ENCODE measurements at regions not wholly inside any gene's neighbourhood (a gene's known extent, or its start where the extent isn't known, plus 50 kb on each side); places are given as distances from the start of the nearest gene placed in this dataset.

DNA sequence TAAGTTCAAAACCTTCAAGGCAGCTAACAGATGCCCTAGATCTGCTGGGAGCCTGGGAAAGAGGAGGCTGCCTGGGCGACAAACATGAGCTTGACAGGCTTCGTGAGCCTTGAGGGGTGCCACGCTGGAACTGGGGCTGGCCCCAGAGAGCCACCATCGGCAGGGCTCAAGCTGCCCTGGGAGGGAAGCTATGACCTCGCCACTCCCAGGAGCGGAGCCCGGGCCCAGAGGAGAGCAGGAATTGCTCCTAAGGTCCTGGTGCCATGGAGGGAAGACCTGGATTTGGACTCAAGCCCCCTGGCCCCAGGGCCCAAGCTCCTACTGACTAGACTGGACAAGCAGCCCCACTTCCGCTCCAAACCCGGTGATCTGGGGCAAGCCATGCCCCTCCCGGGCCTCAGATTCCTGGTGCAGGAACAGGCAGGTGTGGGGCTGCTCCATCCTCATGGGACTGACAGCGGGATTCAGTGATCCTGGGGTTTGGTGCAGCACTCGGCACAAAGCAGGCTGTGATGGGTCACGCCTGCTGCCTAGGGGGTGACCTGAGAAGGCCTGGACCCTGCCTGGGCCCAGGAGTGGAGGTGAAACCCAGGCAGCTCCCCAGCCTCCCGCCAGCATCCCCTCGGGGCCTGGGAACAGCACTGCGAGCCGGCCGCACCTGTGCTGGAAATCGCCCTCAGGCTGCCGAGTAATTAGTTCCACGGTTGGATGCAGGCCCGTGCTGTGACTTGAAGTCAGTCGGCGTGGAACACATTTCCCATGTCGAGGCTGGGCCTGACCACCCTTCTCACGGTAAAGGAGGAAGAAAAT, 246.9 kb downstream of the NDUFA10 start:
- peak; percentile 15 for DNase-seq

DNA sequence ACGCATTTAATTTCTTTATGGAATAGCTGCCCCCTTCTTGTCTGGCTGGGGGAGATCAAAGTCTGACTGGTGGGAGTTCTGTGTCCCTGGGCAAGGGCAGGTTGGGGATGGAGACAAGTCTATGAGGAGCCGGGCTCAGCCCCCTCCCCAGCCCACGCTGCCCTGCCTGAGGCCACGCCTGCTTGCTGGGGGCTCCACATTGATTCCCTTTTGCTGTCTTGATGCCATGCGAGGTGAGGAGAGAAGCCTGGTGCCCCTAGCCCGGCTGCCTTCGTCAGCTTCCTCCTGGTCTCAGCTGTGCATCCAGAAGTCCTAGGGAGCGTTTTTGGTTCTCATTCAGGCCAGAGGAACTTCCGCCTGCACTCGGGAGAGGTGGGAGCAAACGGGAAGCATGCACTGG, 247.9 kb downstream of the NDUFA10 start:
- DNase-seq = no peak

DNA sequence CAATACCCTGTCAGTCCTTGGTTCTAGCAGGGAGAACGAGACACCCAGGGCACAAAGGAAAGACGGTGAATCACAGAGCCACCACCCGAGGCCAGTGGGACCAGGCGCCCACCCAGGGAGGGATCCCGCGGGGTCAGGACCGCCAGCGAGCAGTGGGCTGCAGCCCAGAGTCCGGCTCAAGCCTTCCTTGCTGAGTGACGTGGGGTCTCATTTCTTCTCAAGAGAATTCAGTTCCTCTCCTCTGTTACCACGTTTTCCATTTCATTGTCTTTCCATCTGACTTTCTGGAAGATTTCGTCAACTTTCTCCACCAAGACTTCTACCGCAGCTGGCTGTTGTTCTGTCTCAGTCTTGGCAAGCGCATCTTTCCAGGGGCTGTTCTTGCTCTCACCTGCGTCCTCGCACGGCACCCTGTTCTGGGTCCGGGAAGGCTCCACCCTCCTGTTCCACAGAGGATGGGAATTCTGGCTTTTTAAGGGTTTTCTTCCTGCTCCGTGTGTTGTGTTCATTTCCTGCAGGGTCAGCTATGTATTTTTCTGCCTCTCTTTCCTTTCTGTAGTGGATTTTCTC, 248.6 kb downstream of the NDUFA10 start:
- peak; percentile 77 for DNase-seq

DNA sequence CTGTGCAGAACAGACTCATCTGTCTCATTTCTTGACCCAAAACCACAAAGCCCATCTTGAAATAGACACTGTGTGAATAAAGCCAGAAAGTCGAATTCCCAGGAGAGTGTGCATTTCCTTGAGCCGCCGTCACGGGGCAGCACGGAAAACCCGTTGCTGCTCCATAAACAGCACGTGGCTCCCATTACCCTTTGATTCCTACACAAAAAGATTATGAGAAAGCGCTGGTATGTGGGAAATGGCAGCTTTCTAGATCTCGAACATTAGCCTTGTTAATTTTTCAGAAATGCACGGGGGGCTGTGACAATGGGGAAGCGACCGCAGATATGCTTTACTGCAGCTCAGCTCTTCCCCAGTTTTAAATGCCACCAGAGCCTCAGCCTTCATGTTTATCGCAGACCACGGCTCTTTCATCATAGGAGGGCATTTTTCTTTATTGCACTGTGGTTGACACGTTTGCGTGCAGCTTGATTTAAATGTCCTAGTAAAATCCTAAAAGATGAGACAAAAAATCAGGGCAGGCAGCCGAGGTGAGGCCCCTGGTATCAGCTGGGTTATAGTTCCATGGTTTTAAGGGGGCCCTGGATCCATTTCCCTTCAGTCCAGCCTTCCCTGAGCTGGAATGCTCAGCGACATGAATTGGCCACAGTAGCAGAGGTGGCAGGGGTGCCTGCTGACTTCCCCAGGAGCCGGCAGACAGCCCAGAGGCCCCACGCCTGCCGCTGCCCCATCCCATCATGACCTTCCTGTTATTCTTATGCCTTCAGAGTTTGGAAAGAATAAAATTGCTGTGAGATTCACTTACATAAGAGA, 249.3 kb downstream of the NDUFA10 start:
- DNase-seq = peak; percentile 71

DNA sequence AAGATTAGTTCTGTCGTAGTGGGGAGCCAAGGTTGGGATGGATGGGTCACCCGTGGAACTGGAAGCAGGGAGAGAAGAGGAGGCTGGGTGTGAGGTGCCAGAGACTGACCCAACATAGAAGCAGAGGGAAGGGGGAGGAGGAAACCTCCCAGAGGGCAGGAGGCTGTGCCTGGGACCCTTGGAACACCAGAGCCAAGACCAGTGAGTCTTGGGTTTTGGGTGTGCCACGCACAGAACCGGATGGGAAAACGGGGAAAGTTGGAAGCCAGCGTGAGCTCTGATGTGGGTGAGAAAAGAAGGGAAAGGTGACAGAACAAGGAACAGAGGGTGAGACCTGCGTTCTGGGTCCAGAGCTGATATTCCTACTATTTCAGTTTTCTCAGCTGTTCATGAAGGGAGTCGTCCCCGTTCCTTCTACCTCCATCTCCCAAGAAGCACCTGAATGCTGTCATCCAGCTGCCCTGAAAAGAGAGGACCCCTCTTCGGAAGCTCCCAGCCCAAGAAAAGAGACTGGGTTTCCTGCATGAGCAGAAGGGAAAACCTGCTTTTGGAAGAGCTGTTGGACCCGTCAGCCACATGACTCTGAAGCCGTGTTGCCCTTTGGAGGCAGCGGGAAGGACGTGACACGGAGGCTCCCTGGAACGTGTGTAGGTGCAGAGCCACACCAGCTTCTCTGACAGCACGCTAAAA, 250.1 kb downstream of the NDUFA10 start:
- DNase-seq = no peak

DNA sequence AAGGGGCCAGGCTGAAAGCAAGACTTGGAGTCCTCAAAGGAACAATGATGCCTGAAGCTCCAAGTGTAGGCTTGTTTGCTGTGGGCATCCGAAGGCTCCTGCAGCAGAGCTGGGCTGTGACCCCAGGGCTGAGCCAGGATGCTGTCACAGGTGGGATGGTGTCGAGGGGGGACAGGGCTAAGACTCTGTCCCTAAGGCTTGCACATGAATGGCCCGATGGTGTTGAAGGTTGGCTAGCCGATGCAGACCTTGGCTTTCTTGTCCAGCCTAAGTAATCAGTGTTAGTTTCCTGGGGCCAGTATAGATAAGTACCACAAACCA, 251.0 kb downstream of the NDUFA10 start:
- no peak for DNase-seq

DNA sequence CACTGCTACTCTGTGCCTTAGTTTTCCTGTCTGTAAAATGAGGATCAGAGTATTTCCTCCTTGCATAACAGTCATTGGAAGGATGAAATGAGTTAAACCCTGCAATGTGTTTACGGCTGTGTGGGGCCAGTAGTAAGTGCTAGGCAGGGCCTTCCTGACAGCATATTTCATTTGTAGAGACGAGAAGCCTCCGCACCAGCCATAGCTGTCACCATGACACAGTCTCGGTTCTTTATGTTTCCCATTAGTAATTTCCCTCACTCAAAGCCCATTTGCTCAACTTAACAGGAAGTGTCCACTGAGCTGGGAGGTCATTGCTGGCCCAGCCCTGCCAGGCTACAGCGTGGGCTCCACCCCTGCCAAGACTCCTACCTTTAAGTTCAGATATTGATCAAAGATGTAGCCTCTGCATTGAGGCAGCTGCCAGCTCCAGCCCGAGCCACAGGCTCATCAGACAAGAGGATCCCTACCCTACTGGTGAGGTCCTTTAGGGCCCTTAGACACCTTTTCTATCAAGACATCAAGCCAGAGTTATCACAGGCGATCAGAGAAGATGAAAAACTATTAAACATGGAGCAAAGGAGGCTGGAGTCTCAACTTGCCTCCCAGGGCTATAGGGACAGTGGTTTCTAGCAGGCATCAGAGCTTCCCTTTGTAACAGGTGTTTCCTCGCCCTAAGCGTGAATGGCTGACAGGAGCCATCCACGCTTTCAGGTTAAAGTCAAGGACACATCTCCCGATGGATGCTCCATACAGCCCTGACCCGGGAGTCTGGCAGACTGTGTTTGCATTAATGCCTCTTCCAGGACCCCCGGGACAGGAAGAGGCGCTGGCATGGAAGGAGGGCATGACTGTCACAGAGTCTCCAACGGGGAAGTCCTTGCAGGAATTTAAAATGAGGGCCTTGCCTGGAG, 251.7 kb downstream of the NDUFA10 start:
- no peak for DNase-seq

DNA sequence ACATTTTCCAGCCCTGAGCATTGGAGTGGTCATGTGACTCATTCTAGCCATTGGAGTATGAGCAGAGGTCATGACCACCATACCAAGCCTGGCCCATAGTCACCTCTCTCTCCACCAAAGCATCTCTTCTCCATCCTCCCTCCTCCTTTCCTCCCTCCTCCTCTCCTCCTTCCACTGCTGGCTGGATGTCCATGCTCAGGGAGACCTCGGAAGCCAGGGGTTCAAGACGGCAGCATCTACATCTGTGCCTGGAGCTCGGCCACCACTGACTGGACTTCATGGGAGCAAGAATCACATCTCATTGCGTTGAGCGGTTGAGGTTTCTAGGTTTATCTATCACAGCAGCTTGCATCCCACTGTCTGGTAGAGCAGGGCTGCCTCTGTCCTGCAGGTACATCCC, 252.4 kb downstream of the NDUFA10 start:
- no peak for DNase-seq

DNA sequence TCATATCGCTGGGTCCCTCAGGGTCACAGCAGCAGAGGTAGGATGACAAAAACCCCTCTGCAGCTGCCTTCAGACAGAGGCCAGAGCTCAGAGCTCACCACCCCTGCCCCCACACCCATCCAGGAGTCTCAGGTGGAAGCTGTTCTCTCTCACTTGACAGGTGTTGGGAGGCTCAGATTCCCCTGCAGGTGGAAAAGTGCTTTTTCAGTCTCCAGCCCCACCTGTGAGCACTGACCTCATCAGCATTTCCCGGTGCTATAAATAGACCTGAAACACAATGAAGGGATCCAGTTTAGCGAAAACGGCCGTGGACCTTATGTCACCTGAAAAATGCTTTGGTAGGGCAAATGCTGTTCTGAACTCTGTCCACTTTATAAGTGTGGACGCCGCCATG, 254.9 kb downstream of the NDUFA10 start:
- peak; percentile 44 for DNase-seq

DNA sequence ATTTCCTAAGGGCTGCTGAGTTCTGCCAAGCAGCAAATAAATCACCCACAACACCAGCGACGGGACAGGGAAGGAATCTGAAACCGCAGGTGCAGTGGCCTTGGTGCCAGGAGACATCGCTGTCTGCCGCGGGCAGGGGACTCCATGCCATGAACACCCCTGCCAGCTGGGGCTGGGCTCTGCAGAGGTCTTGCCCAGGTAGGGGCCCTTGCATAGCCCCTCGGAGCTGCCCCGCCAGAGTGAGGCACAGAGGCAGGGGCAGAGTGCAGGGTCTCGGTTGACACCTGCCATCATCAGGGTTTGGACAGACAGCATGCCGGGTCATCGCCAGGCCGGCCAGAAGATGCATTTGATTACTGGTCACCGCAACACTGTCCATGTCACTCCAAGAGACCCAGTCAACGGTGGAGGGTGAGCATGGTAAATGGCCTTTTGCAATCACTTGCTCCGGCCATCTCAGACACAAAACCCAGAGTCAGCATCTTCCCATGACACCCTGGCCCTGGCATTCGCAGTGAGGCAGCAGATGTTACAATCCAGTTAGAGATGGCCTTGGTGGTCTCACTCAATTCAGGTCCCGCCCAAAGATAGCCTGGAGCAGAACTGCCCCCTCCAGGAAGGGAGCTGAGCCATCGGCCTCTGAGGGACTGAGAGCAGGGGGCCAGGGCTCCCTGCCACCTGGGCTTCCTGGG, 255.4 kb downstream of the NDUFA10 start:
- DNase-seq = no peak

DNA sequence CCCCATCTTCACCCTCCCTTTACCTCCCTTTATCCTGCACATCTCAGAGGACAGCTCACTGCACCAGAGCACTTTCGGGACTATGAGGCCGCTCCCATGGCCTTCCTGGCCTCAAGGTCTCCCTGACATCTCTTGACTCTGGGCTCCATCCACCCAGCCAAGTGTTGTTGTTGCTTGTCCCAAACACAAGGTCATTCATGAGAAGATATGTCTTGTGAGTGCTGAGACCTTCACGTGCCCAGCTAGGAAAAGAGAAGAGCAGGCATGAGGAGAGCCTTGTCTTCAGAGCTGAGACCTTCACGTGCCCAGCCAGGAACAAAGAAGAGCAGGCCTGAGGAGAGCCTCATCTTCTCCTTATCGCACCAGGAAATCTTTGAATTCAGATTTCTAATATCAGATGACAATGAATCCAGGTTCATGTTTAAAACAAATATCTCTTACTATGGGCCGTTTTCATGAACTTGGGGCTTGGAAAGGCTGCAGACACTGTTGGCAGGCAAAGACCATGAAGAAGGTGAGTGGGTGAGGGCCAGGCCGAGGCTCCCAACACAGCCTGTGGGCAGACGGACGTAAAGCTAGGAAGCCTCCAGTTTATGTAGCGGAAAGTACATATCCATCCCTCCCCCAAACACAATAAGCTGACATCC, 256.1 kb downstream of the NDUFA10 start:
- no peak for DNase-seq

DNA sequence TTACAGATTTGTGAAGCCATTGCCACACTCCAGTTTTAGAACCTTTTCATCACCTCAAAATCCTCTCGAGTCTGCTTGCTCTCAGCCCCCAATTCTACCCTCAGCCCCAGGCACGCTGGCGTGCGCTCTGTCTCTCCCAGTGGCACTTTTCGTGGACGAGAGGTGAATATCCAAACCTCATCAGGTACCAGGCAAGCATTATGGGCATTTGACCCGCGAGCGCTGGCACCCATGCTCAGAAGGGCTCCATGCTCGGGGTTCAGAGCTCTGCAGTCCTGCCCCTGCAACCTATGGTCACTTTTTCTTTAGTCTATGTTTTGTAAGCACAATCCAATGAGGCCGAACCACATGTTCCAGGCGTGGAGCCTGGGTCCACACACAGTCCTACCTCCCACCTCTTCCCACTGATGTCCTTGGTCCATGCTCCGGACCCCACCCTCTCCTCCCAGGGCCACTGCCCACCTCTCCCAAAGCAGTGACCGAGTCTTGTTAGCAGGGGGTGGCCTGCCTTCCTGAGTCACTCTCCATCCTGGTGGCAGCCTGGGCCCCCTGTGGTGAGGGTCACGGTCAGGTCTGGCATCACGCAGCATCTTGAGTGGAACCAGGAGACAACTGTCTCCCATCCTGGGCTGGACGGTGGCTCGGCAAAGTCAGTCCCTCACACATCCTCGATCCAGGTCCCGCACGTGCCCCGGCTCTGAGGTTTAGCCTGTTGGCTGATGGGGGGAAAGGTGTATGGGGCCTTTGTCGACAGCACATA, 256.9 kb downstream of the NDUFA10 start:
- no peak for DNase-seq

DNA sequence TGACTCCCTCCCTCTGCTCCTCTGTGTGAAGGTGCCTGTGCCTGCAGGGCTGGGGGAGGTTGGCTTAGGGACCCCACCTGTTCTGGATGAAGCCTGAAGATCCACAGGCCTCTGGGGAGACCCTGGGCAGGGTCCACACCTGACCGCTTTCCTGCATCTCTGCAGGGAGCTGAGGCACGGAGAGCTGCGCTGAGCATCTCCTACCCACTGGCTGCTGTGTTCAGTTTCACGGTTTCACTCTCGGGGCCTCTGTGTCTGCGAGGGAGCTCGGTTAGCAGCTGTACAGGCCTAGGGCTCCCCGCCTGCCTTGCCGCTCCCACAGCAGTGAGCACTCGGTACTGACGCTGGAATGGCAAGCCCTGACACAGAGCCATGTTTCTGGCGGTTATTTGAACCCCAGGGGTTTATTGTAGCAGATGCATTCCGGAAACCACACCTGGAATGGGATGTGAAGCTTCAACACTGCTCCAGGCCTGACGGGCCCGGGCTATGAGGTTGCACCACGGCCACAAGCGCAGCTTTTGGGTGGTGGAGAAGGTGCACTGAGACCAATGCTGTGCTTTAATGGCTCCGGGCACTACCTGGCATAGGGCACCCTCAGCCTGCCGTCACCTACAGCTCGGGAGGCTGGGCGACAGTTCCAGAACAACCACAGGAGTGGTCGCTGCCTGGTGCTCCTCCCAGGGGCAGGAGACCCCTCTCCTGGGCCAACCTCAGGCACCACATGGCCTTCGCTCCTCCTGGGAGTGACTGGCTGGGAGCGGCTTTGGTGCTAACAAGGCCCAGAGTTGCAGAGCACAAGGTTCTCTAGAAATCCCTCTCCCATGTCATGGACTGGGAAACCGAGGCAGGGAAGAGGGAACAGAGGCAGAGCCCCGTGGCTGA, 257.9 kb downstream of the NDUFA10 start:
- DNase-seq = peak; percentile 62

DNA sequence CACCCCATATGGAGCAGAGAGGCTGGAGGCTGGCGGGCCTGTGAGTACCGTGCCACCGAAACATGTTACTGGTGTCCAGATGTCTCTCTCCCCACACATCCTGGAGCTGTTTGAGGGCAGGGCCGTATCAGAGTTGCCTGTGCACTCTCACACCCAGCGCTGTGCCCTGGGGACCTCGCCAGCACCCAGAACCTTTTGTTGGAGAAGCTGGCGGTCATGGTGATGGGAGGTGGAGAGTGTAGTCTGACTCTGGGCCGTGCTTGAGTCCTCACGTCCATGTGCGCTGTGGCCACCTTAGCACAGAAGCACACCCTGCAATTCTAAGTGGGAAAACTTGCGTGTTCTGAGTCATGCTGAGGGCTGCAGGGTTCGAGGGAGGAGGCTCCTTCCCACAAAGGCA, 259.2 kb downstream of the NDUFA10 start:
- DNase-seq = no peak

DNA sequence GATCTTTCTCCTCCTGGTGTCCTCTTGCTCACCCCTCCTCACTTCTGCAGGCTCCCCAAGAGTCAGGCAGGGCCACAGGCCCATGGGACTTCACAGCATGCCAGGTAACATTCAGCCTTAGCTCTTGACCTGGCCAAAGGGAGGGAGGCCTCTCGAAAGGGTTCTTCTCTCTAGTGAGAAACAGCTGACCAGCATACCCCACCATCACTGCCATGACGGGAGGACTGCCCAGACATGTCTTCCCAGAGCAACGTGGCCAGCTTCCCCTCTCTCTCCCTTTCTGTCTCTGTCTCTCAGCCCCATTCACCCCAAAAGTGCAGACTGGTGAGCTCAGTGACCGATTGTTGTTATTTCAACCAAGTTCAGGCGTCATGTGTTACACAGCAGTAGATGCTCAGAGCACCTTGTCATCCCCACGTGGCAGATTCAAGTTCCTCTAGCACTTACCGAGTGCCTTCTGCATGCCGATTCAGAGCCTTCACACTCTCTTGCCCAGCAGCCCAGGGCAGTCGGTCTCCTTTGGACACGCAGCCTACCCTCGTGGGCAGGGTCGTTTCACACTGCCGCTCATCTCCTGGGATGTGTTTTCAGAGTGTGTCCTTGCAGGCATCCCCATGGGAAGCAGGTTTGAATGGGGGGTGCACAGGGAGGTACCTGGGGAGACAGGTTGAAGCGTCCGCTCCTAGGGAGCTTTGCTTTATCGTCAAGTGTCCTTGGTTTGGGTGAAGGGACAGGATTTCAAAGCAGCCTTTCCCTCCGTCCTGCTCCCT, 259.9 kb downstream of the NDUFA10 start:
- no peak for DNase-seq

DNA sequence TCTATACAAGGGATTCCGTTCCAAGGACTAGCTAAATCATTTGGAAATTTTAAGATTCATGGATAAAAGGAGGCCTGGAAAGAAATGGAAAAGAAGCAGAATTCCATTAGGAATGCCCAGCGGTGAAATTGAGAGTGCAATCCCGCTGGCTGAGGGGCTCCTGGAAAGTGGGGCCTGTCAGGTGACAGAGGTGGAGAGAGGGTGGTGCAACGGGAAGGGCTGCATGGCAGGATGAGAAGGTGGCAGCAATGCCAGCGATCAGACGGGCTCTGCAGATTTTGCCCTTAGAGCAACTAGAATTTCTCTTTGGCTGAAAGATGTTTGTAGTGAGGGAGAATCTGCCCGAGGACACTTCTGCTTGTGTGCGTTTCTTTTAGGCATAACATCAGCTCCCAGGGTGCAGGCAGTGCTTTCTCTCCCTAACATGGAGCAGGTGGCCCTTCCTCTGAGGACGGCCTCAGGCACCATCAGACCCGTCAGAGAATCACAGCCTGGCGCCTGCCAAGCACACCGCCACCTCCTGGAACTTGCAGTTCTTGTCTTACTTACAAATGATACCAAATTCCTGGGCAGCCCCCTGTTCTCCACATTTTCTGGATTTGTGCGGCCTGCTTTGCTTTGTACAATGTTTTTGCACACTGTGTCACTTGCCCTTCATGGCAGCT, 261.6 kb downstream of the NDUFA10 start:
- DNase-seq = peak; percentile 34

DNA sequence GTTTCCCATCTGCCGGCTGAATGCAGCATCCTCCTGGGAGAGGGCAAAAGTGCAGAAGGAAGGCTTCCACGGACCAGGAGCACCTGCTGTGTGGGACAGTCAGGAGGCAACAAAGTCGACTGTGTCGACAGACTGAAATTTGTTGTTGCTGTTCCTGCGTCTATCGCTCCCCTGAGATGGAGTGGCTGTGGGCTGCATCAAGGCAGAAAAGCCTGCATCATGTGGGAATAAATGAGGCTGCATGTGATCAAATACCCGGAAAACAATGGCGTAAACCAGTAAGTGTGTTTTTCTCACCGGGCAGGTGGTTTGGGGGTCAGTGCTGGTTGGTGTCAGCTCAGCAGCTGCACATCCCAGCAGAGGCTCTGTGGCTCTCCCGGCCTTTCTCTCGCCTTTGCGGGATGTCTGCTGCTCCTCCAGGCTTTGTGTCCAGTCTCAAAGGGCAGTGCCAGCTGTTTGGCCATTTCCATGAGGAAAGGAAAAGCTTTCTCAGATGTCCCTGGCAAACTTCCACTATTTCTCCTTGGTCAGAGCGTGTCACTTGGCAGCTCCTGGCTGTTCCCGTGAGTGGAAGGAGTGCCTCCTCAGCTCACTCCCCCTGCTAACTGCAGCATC, 262.4 kb downstream of the NDUFA10 start:
- peak; percentile 62 for DNase-seq

All from tongue (tissue), 1 donor.